Neuron (in vitro differentiated cells): ENCODE measurements at regions not wholly inside any gene's neighbourhood (a gene's known extent, or its start where the extent isn't known, plus 50 kb on each side); places are given as distances from the start of the nearest gene placed in this dataset.
"Not testable (repeated sequence)": the region's sequence is repeated elsewhere in the genome, so short reads cannot be mapped to it uniquely, and the experiment has no call there.

Experiments used
- H2AFZ ChIP-seq: one replicate; pipeline ENCODE4 v1.6.1; 2013; ENCODE audit warnings: low read depth, mild to moderate bottlenecking, inconsistent platforms, low read length, moderate library complexity
- H3K27me3 ChIP-seq: one replicate; pipeline ENCODE4 v1.6.1; 2013; ENCODE audit warnings: low read length; ENCODE audit not compliant: insufficient read depth
- H3K36me3 ChIP-seq: one replicate; pipeline ENCODE4 v1.6.1; 2013; ENCODE audit warnings: low read length; ENCODE audit not compliant: insufficient read depth
- H3K4me1 ChIP-seq: one replicate; pipeline ENCODE4 v1.6.1; 2013; ENCODE audit warnings: low read length; ENCODE audit not compliant: insufficient read depth
- H3K4me3 ChIP-seq: 2 replicates; pipeline ENCODE4 v1.5.1; 2013; ENCODE audit warnings: mild to moderate bottlenecking, low read length, moderate library complexity
- H3K9me3 ChIP-seq: one replicate; pipeline ENCODE4 v1.6.1; 2013; ENCODE audit warnings: low read length

- H2AFZ ChIP-seq, H3K4me1 ChIP-seq, H3K9me3 ChIP-seq, H3K4me3 ChIP-seq, H3K36me3 ChIP-seq, H3K27me3 ChIP-seq: not testable (repeated sequence)
Observed at GRCh38 chr16:22695773-22696172, 118.2 kb upstream of the HS3ST2 start.

- Histone ChIP-seq H3K4me1 (no peaks in the 10 kb centered on the region), H3K27me3 (peaks cover 5% of the 10 kb centered on the region)
Observed at GRCh38 chr16:22699356-22699755, 114.6 kb upstream of the HS3ST2 start.

GRCh38 chr16:22705799-22706198 is 108.2 kb upstream of the HS3ST2 start:
- Histone ChIP-seq H3K27me3 (no peaks in the 10 kb centered on the region), H3K9me3 (no peaks in the 10 kb centered on the region), H2AFZ (no peak overlapping the region), H3K4me1 (no peaks in the 10 kb centered on the region), H3K4me3 (no peak overlapping the region), H3K36me3 (no peaks in the 10 kb centered on the region)

More at GRCh38 chr16:22699356-22699755, 114.6 kb upstream of the HS3ST2 start:
- H3K4me3 ChIP-seq: no peak overlapping the region
- H3K36me3 ChIP-seq: no peaks in the 10 kb centered on the region
- H2AFZ ChIP-seq: no peak overlapping the region
- H3K9me3 ChIP-seq: no peaks in the 10 kb centered on the region

GRCh38 chr16:22710326-22710725 is 103.6 kb upstream of the HS3ST2 start:
- Histone ChIP-seq H3K4me1 (no peaks in the 10 kb centered on the region), H3K27me3 (no peaks in the 10 kb centered on the region), H3K9me3 (no peaks in the 10 kb centered on the region), H3K36me3 (no peaks in the 10 kb centered on the region), H3K4me3 (no peak overlapping the region), H2AFZ (no peak overlapping the region)

- H2AFZ ChIP-seq: no peak overlapping the region
- no peaks in the 10 kb centered on the region for H3K36me3 ChIP-seq
Observed at GRCh38 chr16:22711847-22712246, 102.1 kb upstream of the HS3ST2 start.

GRCh38 chr16:22712471-22712870 is 101.5 kb upstream of the HS3ST2 start:
- H3K4me3 ChIP-seq: no peak overlapping the region
- H3K4me1 ChIP-seq: no peaks in the 10 kb centered on the region
- no peak overlapping the region for H2AFZ ChIP-seq
- H3K36me3 ChIP-seq: no peaks in the 10 kb centered on the region
- no peaks in the 10 kb centered on the region for H3K27me3 ChIP-seq
- H3K9me3 ChIP-seq: no peaks in the 10 kb centered on the region

More at GRCh38 chr16:22711847-22712246, 102.1 kb upstream of the HS3ST2 start:
- Histone ChIP-seq H3K4me1 (no peaks in the 10 kb centered on the region), H3K9me3 (no peaks in the 10 kb centered on the region), H3K27me3 (no peaks in the 10 kb centered on the region), H3K4me3 (no peak overlapping the region)

GRCh38 chr16:22718598-22718997 is 95.4 kb upstream of the HS3ST2 start:
- not testable (repeated sequence) for H2AFZ ChIP-seq, H3K9me3 ChIP-seq, H3K4me1 ChIP-seq, H3K27me3 ChIP-seq, H3K36me3 ChIP-seq, H3K4me3 ChIP-seq

GRCh38 chr16:22719945-22720344 is 94.0 kb upstream of the HS3ST2 start:
- no peak overlapping the region for H2AFZ ChIP-seq
- H3K27me3 ChIP-seq: peaks cover 2% of the 10 kb centered on the region
- H3K4me3 ChIP-seq: no peak overlapping the region
- H3K36me3 ChIP-seq: no peaks in the 10 kb centered on the region
- no peaks in the 10 kb centered on the region for H3K4me1 ChIP-seq
- no peaks in the 10 kb centered on the region for H3K9me3 ChIP-seq

- H3K4me1 ChIP-seq: no peaks in the 10 kb centered on the region
- no peak overlapping the region for H2AFZ ChIP-seq
- H3K4me3 ChIP-seq: no peak overlapping the region
- no peaks in the 10 kb centered on the region for H3K9me3 ChIP-seq
- H3K36me3 ChIP-seq: no peaks in the 10 kb centered on the region
- peaks cover 2% of the 10 kb centered on the region for H3K27me3 ChIP-seq
Observed at GRCh38 chr16:22721511-22722100, 92.4 kb upstream of the HS3ST2 start.

- H3K9me3 ChIP-seq, H2AFZ ChIP-seq, H3K36me3 ChIP-seq, H3K4me1 ChIP-seq, H3K4me3 ChIP-seq, H3K27me3 ChIP-seq: not testable (repeated sequence)
Observed at GRCh38 chr16:22722551-22723541, 91.1 kb upstream of the HS3ST2 start.

GRCh38 chr16:22726868-22727267 is 87.1 kb upstream of the HS3ST2 start:
- Histone ChIP-seq H2AFZ (no peak overlapping the region), H3K36me3 (no peaks in the 10 kb centered on the region), H3K9me3 (no peaks in the 10 kb centered on the region), H3K4me3 (no peak overlapping the region), H3K4me1 (no peaks in the 10 kb centered on the region), H3K27me3 (peaks cover 3% of the 10 kb centered on the region)

- no peak overlapping the region for H3K4me3 ChIP-seq
- no peaks in the 10 kb centered on the region for H3K4me1 ChIP-seq
- peaks cover 3% of the 10 kb centered on the region for H3K27me3 ChIP-seq
- no peaks in the 10 kb centered on the region for H3K36me3 ChIP-seq
- H3K9me3 ChIP-seq: no peaks in the 10 kb centered on the region
- no peak overlapping the region for H2AFZ ChIP-seq
Observed at GRCh38 chr16:22727285-22728166, 86.4 kb upstream of the HS3ST2 start.
